Omental fat pad (tissue), 3 donors: ENCODE measurements at regions not wholly inside any gene's neighbourhood (a gene's known extent, or its start where the extent isn't known, plus 50 kb on each side); places are given as distances from the start of the nearest gene placed in this dataset.

ENCODE experiments used
- ATAC-seq: fragments of 150-250 bp; one replicate; pipeline ENCODE4 v1.9.1; 2016; ENCODE audit warnings: mild to moderate bottlenecking, moderate library complexity; ENCODE audit not compliant: low FRiP score
- DNase-seq: peaks from one replicate; pipeline ENCODE4 v3.0.0-alpha.2; 2019; ENCODE audit warnings: low spot score
- CTCF ChIP-seq, 3 donors: fragments of 450-650 bp; IDR thresholded peaks; one replicate each; pipeline ENCODE4 v1.5.1; 2016 to 2017; ENCODE audit warnings: antibody characterized with exemption in 3 of 3, mild to moderate bottlenecking in 3 of 3, moderate library complexity in 2 of 3

- DNase-seq (no peak), ATAC-seq (no peak)
- TF ChIP-seq CTCF (IDR thresholded peaks at IDR 0.05) = no peak
These were observed 115.8 kb upstream of the SORCS1 start for GRCh38 chr10:107280293-107280692.

- DNase-seq = no peak
- no peak for TF ChIP-seq CTCF (IDR thresholded peaks at IDR 0.05)
These were observed 113.1 kb upstream of the SORCS1 start for GRCh38 chr10:107277591-107277990.

GRCh38 chr10:107275806-107276205, 111.3 kb upstream of the SORCS1 start:
- ATAC-seq (no peak), DNase-seq (no peak)
- TF ChIP-seq CTCF (IDR thresholded peaks at IDR 0.05) = no peak

More at GRCh38 chr10:107277591-107277990, 113.1 kb upstream of the SORCS1 start:
- no peak for ATAC-seq

GRCh38 chr10:107269626-107270025, 105.1 kb upstream of the SORCS1 start:
- DNase-seq = no peak
- TF ChIP-seq CTCF (IDR thresholded peaks at IDR 0.05) = no peak
- ATAC-seq = no peak

- ATAC-seq (no peak), DNase-seq (no peak)
- no peak for TF ChIP-seq CTCF (IDR thresholded peaks at IDR 0.05)
These were observed 100.2 kb upstream of the SORCS1 start for GRCh38 chr10:107264742-107265141.

GRCh38 chr10:107244122-107244521, 79.6 kb upstream of the SORCS1 start:
- DNase-seq (no peak), ATAC-seq (no peak)
- no peak for TF ChIP-seq CTCF (IDR thresholded peaks at IDR 0.05)

- no peak for DNase-seq
- TF ChIP-seq CTCF (IDR thresholded peaks at IDR 0.05) = no peak
- ATAC-seq = no peak
These were observed 73.8 kb upstream of the SORCS1 start for GRCh38 chr10:107238275-107238674.
